ENCODE measurements at regions not wholly inside any gene's neighbourhood (a gene's known extent, or its start where the extent isn't known, plus 50 kb on each side); places are given as distances from the start of the nearest gene placed in this dataset.

DNA sequence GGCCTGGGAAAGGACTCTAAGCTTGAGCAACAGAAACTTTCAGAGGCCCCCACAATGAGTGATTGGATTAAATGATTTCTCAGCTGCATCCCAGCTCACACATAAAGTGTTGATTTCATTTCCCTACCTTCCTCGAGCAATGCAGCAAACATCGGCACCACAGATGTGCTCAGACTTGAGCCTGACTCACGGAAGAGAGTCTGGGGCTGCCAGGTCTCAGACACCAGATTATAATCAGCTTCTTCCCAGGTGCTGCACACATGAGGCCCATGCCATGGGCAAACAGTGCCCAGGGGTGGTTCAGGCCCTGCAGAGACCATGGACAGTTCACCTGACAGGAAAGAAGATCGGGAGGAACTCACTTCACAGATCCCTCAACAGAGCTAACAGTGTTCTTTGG is 226.6 kb upstream of the TENM4 start:
- Histone ChIP-seq H3K4me3 (ENCODE audit: low read depth, low read length, poor library complexity, severe bottlenecking) (no peak overlapping the region), H4K20me1 (ENCODE audit: insufficient read depth, low read length) (no peaks in the 10 kb centered on the region), H3K9me3 (ENCODE audit: low read length) (no peaks in the 10 kb centered on the region), H3K27me3 (ENCODE audit: insufficient read depth, low read length) (no peaks in the 10 kb centered on the region), H3K27ac (ENCODE audit: low read depth, low read length, poor library complexity, severe bottlenecking) (no peak overlapping the region), H3K4me2 (ENCODE audit: low read length) (no peak overlapping the region), H3K36me3 (ENCODE audit: insufficient read depth, low read length) (no peaks in the 10 kb centered on the region), H3K9me2 (ENCODE audit: low read depth, low read length) (no peaks in the 10 kb centered on the region), H3F3A (ENCODE audit: insufficient read depth, low read length) (no peaks in the 10 kb centered on the region), H3K4me1 (ENCODE audit: insufficient read depth, low read length, severe bottlenecking) (no peaks in the 10 kb centered on the region), H2AFZ (ENCODE audit: low read length) (no peak overlapping the region), H3K79me2 (ENCODE audit: insufficient read depth, low read length) (no peaks in the 10 kb centered on the region), H3K9ac (ENCODE audit: low read length) (no peak overlapping the region)
- no peak for TF ChIP-seq EZH2 (IDR thresholded peaks at IDR 0.05; ENCODE audit: borderline replicate concordance, low read length)
- TF ChIP-seq, protein P1, sequence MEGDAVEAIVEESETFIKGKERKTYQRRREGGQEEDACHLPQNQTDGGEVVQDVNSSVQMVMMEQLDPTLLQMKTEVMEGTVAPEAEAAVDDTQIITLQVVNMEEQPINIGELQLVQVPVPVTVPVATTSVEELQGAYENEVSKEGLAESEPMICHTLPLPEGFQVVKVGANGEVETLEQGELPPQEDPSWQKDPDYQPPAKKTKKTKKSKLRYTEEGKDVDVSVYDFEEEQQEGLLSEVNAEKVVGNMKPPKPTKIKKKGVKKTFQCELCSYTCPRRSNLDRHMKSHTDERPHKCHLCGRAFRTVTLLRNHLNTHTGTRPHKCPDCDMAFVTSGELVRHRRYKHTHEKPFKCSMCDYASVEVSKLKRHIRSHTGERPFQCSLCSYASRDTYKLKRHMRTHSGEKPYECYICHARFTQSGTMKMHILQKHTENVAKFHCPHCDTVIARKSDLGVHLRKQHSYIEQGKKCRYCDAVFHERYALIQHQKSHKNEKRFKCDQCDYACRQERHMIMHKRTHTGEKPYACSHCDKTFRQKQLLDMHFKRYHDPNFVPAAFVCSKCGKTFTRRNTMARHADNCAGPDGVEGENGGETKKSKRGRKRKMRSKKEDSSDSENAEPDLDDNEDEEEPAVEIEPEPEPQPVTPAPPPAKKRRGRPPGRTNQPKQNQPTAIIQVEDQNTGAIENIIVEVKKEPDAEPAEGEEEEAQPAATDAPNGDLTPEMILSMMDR (IDR thresholded peaks at IDR 0.05; ENCODE audit: low read length), result no peak

DNA sequence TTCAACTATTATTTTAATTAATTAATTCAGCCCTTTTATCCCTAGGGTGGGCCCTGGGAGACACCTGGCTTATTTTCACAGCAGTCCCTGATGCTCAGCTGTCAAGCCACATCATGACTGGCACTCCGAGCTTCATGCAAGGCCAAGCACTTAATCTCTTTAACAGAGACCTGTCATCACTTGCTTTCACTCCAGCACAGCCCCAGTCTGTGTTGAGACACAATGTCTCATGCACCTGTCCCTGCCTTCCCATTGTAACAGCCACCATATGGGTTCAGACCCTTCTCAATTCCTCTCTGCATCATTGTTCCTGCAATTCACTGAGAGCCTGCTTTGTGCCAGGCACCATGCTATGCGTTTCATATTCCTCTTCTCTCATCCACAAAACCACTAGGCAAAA is 222.2 kb upstream of the TENM4 start:
- Histone ChIP-seq H3K9ac (ENCODE audit: low read length) (no peak overlapping the region), H4K20me1 (ENCODE audit: insufficient read depth, low read length) (no peaks in the 10 kb centered on the region), H3K4me3 (ENCODE audit: low read depth, low read length, poor library complexity, severe bottlenecking) (no peak overlapping the region), H3K9me3 (ENCODE audit: low read length) (no peaks in the 10 kb centered on the region), H3K9me2 (ENCODE audit: low read depth, low read length) (no peaks in the 10 kb centered on the region), H3K4me1 (ENCODE audit: insufficient read depth, low read length, severe bottlenecking) (no peaks in the 10 kb centered on the region), H3K36me3 (ENCODE audit: insufficient read depth, low read length) (no peaks in the 10 kb centered on the region), H3K27me3 (ENCODE audit: insufficient read depth, low read length) (no peaks in the 10 kb centered on the region), H3K27ac (ENCODE audit: low read depth, low read length, poor library complexity, severe bottlenecking) (no peak overlapping the region), H3K79me2 (ENCODE audit: insufficient read depth, low read length) (no peaks in the 10 kb centered on the region), H3K4me2 (ENCODE audit: low read length) (no peak overlapping the region), H3F3A (ENCODE audit: insufficient read depth, low read length) (no peaks in the 10 kb centered on the region), H2AFZ (ENCODE audit: low read length) (no peak overlapping the region)
- TF ChIP-seq EZH2 (IDR thresholded peaks at IDR 0.05; ENCODE audit: borderline replicate concordance, low read length), result no peak
- TF ChIP-seq, protein P1 (IDR thresholded peaks at IDR 0.05; ENCODE audit: low read length), result no peak

DNA sequence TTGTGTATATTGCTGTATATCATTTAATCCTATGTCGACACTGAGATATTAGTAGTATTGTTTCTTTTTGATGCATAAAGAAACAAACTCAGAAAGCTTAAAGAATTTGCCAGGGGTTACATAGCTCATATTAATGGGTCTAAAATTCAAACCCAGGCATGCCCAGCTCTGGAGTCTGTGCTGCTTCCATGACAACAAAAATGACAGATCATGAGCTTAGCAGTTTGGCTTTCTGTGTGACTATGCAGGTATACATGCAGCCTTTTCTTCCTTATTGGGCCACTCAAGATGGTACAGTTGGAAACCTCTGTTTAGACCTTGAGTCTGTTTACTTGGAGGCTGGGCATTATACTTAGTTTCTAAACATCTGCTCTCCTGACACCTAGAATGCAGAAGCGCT is 220.5 kb upstream of the TENM4 start:
- H3K4me3 ChIP-seq (ENCODE audit: low read depth, low read length, poor library complexity, severe bottlenecking), result no peak overlapping the region
- H3K9ac ChIP-seq (ENCODE audit: low read length), result no peak overlapping the region
- TF ChIP-seq, protein P1 (IDR thresholded peaks at IDR 0.05; ENCODE audit: low read length), result no peak
- no peak for TF ChIP-seq EZH2 (IDR thresholded peaks at IDR 0.05; ENCODE audit: borderline replicate concordance, low read length)
- no peaks in the 10 kb centered on the region for H3K9me2 ChIP-seq (ENCODE audit: low read depth, low read length)
- H3K27ac ChIP-seq (ENCODE audit: low read depth, low read length, poor library complexity, severe bottlenecking), result no peak overlapping the region
- no peaks in the 10 kb centered on the region for H3F3A ChIP-seq (ENCODE audit: insufficient read depth, low read length)
- H3K9me3 ChIP-seq (ENCODE audit: low read length), result no peaks in the 10 kb centered on the region
- no peaks in the 10 kb centered on the region for H3K4me1 ChIP-seq (ENCODE audit: insufficient read depth, low read length, severe bottlenecking)
- H3K79me2 ChIP-seq (ENCODE audit: insufficient read depth, low read length), result no peaks in the 10 kb centered on the region
- H3K36me3 ChIP-seq (ENCODE audit: insufficient read depth, low read length), result no peaks in the 10 kb centered on the region
- no peak overlapping the region for H2AFZ ChIP-seq (ENCODE audit: low read length)
- H3K27me3 ChIP-seq (ENCODE audit: insufficient read depth, low read length), result no peaks in the 10 kb centered on the region
- H3K4me2 ChIP-seq (ENCODE audit: low read length), result no peak overlapping the region
- no peaks in the 10 kb centered on the region for H4K20me1 ChIP-seq (ENCODE audit: insufficient read depth, low read length)

All from OCI-LY1 (cell line).